B cell (primary cell): ENCODE measurements at regions not wholly inside any gene's neighbourhood (a gene's known extent, or its start where the extent isn't known, plus 50 kb on each side); places are given as distances from the start of the nearest gene placed in this dataset.

Experiments used
- ATAC-seq: fragments of 200-7000 bp; cut with Tn5 transposase; one replicate; pipeline ENCODE4 v1.10.0; 2021; ENCODE audit warnings: low read depth, mild to moderate bottlenecking, moderate number of reproducible peaks, moderate library complexity
- CTCF ChIA-PET: fragments of 350-600 bp; sonication (Branson Sonifier 250); formaldehyde crosslinking; loops from one replicate; lab custom pipeline; 2021; ENCODE audit warnings: antibody characterized with exemption, inconsistent platforms; lab: Charles Lee
- POLR2A ChIA-PET: fragments of 350-600 bp; sonication (Branson Sonifier 250); formaldehyde crosslinking; loops from one replicate; lab custom pipeline; 2021; ENCODE audit warnings: antibody characterized with exemption; lab: Charles Lee
- DNase-seq: peaks from one replicate; pipeline ENCODE4 v3.0.0; 2013
- H2AFZ ChIP-seq: 2 replicates; pipeline ENCODE4 v1.6.1; 2012; ENCODE audit warnings: mild to moderate bottlenecking, low read depth, low read length; ENCODE audit not compliant: insufficient read depth, poor library complexity, severe bottlenecking
- H3K27ac ChIP-seq, 2 donors: 1 replicate in 1 of 2; 2 replicates in 1 of 2; pipeline ENCODE4 v1.5.1; 2012 to 2013; ENCODE audit warnings: low read length in 2 of 2, mild to moderate bottlenecking in 2 of 2, moderate library complexity in 1 of 2
- H3K27me3 ChIP-seq, 4 experiments: fragments of 200-600 bp in 1 of 4; sonication (generic) in 1 of 4; replicated peaks in 1 of 4; 1 replicate in 2 of 4; 2 replicates in 2 of 4; pipeline versions ENCODE4 v1.6.1 to v1.7.0; 2013 to 2016; ENCODE audit warnings: low read length in 3 of 4, mild to moderate bottlenecking in 2 of 4, mixed read lengths in 1 of 4, moderate library complexity in 1 of 4; ENCODE audit not compliant: insufficient read depth in 4 of 4, control insufficient read depth in 3 of 4; ENCODE audit errors: control extremely low read depth in 1 of 4
- H3K36me3 ChIP-seq, 2 experiments: replicated peaks in 1 of 2; 1 replicate in 1 of 2; 2 replicates in 1 of 2; pipeline versions ENCODE4 v1.6.1 to v1.7.1; 2013; ENCODE audit warnings: low read length in 1 of 2; ENCODE audit not compliant: insufficient read depth in 2 of 2, control insufficient read depth in 1 of 2; ENCODE audit errors: control extremely low read depth in 1 of 2, extremely low read depth in 1 of 2
- H3K4me1 ChIP-seq, 2 donors: fragments of 200-600 bp in 1 of 2; sonication (generic) in 1 of 2; 1 replicate in 1 of 2; 2 replicates in 1 of 2; pipeline versions ENCODE4 v1.5.1 to v1.6.1; 2013 to 2017; ENCODE audit warnings: low read length in 2 of 2; ENCODE audit not compliant: control insufficient read depth in 2 of 2, insufficient read depth in 2 of 2
- H3K4me2 ChIP-seq: replicated peaks from 2 replicates; pipeline ENCODE3; 2012; ENCODE audit warnings: mild to moderate bottlenecking, low read depth, low read length; ENCODE audit not compliant: poor library complexity, severe bottlenecking
- H3K4me3 ChIP-seq, 5 experiments: fragments of 200-600 bp in 1 of 5; sonication (generic) in 1 of 5; 1 replicate in 3 of 5; 2 replicates in 2 of 5; pipeline versions ENCODE4 v1.5.1 to v1.7.0; 2011 to 2016; ENCODE audit warnings: low read length in 4 of 5, mild to moderate bottlenecking in 4 of 5, low read depth in 2 of 5, control low read depth in 1 of 5, moderate library complexity in 1 of 5; ENCODE audit not compliant: insufficient read depth in 1 of 5; ENCODE audit errors: control extremely low read depth in 1 of 5, extremely low read depth in 1 of 5
- H3K79me2 ChIP-seq: fragments of 200-600 bp; sonication (generic); one replicate; pipeline ENCODE4 v1.6.0; 2016; ENCODE audit warnings: low read length; ENCODE audit not compliant: control insufficient read depth, insufficient read depth
- H3K9ac ChIP-seq: fragments of 200-600 bp; sonication (generic); 2 replicates; pipeline ENCODE4 v1.6.1; 2017; ENCODE audit warnings: mild to moderate bottlenecking, low read length, moderate library complexity
- H3K9me3 ChIP-seq, 3 donors: one replicate each; pipeline versions ENCODE4 v1.6.1 to v1.7.1; 2013; ENCODE audit warnings: low read length in 2 of 3; ENCODE audit not compliant: control insufficient read depth in 2 of 3, insufficient read depth in 1 of 3; ENCODE audit errors: control extremely low read depth in 1 of 3
- H4K20me1 ChIP-seq: 2 replicates; pipeline ENCODE4 v1.6.0; 2012; ENCODE audit warnings: mild to moderate bottlenecking, low read length; ENCODE audit not compliant: insufficient read depth, control insufficient read depth, poor library complexity, severe bottlenecking
- H3K27ac Mint-ChIP-seq: one replicate; pipeline ENCODE4 v1.8.0; 2021; ENCODE audit warnings: mixed read lengths
- H3K27me3 Mint-ChIP-seq: one replicate; pipeline ENCODE4 v1.8.0; 2021; ENCODE audit warnings: mixed read lengths
- H3K4me1 Mint-ChIP-seq: one replicate; pipeline ENCODE4 v1.8.0; 2021; ENCODE audit warnings: mixed read lengths
- H3K4me3 Mint-ChIP-seq: one replicate; pipeline ENCODE4 v1.8.0; 2021; ENCODE audit warnings: mixed read lengths
- H3K9me3 Mint-ChIP-seq: one replicate; pipeline ENCODE4 v1.8.0; 2022; ENCODE audit warnings: mixed read lengths; ENCODE audit not compliant: insufficient read depth
- EZH2 ChIP-seq: IDR thresholded peaks from 2 replicates; pipeline ENCODE4 v1.6.1; 2012; ENCODE audit warnings: borderline replicate concordance, low read depth, mild to moderate bottlenecking, moderate library complexity, low read length; ENCODE audit not compliant: insufficient read depth, poor library complexity, severe bottlenecking
- WGBS: methylation state at CpG from one replicate; pipeline ENCODE4 v1.1.5; 2013; ENCODE audit warnings: missing lambda C conversion rate; ENCODE audit not compliant: insufficient coverage; 5-methylcytosine and 5-hydroxymethylcytosine counted together
- intact Hi-C: fragments of 100-400 bp; cut with micrococcal nuclease; formaldehyde crosslinking; loops from one replicate; pipeline ENCODE4 v1.10.0; 2022
- TF ChIP-seq, protein P1 (sequence below): fragments of 200-600 bp; IDR thresholded peaks from one replicate; pipeline ENCODE4 v1.8.0; 2022; ENCODE audit warnings: antibody characterized with exemption, mild to moderate bottlenecking

DNA sequence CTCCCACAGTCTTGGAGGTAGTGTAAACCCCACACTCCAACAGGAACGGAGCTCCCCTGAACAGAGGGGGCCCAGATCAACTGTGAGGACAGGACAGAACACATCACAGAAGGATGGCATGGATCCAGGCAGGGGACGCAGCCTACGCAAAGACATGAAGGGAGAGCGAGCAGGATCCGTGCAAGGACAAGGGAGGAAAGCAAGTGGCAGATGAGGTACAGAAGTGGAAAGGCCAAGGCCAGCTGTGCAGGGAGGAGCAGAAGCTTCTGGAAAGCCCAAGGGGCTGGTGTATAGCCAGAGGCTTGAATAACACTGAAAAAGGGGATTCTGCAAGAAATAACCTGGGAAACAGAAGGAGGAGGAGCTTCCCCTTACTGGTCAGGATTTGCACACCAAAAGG is 81.2 kb downstream of the SIPA1L2 start:
- ATAC-seq = no peak
- H3K27me3 ChIP-seq = peaks cover 0 to 5% (median 0%) of the 10 kb centered on the region in 4 experiments
- no peak overlapping the region for H3K9ac ChIP-seq
- ChIA-PET POLR2A (no interaction called here), CTCF (no interaction called here)
- H3K27ac Mint-ChIP-seq = no peak overlapping the region
- no peak overlapping the region for H2AFZ ChIP-seq
- intact Hi-C loops = no loop called here
- H3K4me2 ChIP-seq = no peak overlapping the region
- H3K27ac ChIP-seq = no peak overlapping the region
- 97% methylated on average over 5 of the region's 5 CpGs for WGBS
- H3K27me3 Mint-ChIP-seq = peaks cover 3% of the 10 kb centered on the region
- no peak overlapping the region for H3K4me3 ChIP-seq
- no peaks in the 10 kb centered on the region for H3K4me1 ChIP-seq
- H3K4me1 Mint-ChIP-seq = no peaks in the 10 kb centered on the region
- no peaks in the 10 kb centered on the region for H3K79me2 ChIP-seq
- H3K9me3 Mint-ChIP-seq = no peaks in the 10 kb centered on the region
- no peaks in the 10 kb centered on the region for H4K20me1 ChIP-seq
- TF ChIP-seq EZH2 = no peak
- TF ChIP-seq, protein P1, sequence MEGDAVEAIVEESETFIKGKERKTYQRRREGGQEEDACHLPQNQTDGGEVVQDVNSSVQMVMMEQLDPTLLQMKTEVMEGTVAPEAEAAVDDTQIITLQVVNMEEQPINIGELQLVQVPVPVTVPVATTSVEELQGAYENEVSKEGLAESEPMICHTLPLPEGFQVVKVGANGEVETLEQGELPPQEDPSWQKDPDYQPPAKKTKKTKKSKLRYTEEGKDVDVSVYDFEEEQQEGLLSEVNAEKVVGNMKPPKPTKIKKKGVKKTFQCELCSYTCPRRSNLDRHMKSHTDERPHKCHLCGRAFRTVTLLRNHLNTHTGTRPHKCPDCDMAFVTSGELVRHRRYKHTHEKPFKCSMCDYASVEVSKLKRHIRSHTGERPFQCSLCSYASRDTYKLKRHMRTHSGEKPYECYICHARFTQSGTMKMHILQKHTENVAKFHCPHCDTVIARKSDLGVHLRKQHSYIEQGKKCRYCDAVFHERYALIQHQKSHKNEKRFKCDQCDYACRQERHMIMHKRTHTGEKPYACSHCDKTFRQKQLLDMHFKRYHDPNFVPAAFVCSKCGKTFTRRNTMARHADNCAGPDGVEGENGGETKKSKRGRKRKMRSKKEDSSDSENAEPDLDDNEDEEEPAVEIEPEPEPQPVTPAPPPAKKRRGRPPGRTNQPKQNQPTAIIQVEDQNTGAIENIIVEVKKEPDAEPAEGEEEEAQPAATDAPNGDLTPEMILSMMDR = no peak
- no peaks in the 10 kb centered on the region for H3K36me3 ChIP-seq
- H3K4me3 Mint-ChIP-seq = no peak overlapping the region
- no peaks in the 10 kb centered on the region for H3K9me3 ChIP-seq
- DNase-seq = no peak

DNA sequence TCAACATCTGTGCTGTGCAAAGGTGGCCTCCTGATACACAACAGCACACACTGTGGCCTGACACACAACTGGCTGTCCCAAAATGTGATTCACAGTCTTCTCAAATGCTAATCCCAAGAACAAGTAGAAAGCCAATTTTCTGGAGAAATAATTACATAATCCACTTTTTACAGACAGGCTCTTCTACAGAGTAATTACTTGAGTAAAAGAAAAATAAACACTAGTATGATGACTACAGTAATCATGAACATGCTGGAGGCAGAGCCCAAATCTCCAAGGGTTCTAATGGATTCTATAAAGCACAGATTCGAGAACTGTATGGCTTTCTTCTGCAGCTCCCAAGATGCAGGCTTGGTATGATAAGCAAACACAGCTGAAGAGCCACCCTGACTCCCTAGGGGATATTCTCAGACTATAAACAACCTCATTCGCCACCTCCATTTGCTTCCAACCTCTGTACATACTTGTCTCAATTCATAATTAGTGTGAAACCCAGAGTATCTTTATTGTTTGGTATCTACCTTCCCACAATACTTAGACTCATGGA is 81.9 kb downstream of the SIPA1L2 start:
- WGBS = 60% methylated on average over 1 of the region's 2 CpGs
- no peak overlapping the region for H3K4me3 Mint-ChIP-seq
- no peaks in the 10 kb centered on the region for H3K4me1 ChIP-seq
- intact Hi-C loops = no loop called here
- H3K4me2 ChIP-seq = no peak overlapping the region
- H3K27ac ChIP-seq = no peak overlapping the region
- H4K20me1 ChIP-seq = no peaks in the 10 kb centered on the region
- TF ChIP-seq, protein P1 = no peak
- no peak for TF ChIP-seq EZH2
- no peak overlapping the region for H3K27ac Mint-ChIP-seq
- ChIA-PET CTCF (no interaction called here), POLR2A (no interaction called here)
- DNase-seq (no peak), ATAC-seq (no peak)
- H3K36me3 ChIP-seq = no peaks in the 10 kb centered on the region
- no peaks in the 10 kb centered on the region for H3K79me2 ChIP-seq
- no peaks in the 10 kb centered on the region for H3K9me3 Mint-ChIP-seq
- H3K9me3 ChIP-seq = no peaks in the 10 kb centered on the region
- H3K4me1 Mint-ChIP-seq = no peaks in the 10 kb centered on the region
- H3K9ac ChIP-seq = no peak overlapping the region
- H3K27me3 ChIP-seq = peaks cover 0 to 5% (median 0%) of the 10 kb centered on the region in 4 experiments
- no peak overlapping the region for H2AFZ ChIP-seq
- no peak overlapping the region for H3K4me3 ChIP-seq
- peaks cover 3% of the 10 kb centered on the region for H3K27me3 Mint-ChIP-seq
